SK-N-MC (cell line): ENCODE measurements at regions not wholly inside any gene's neighbourhood (a gene's known extent, or its start where the extent isn't known, plus 50 kb on each side); places are given as distances from the start of the nearest gene placed in this dataset.

Source experiments
- DNase-seq: peaks from one replicate; pipeline ENCODE4 v3.0.0-alpha.2; 2011; ENCODE audit warnings: low read depth, low spot score
- H3K27ac ChIP-seq: fragments of 200-600 bp; sonication (generic); 2 replicates; pipeline ENCODE4 v1.5.1; 2016; ENCODE audit warnings: mixed run types
- H3K36me3 ChIP-seq: fragments of 200-600 bp; sonication (generic); 2 replicates; pipeline ENCODE4 v1.6.1; 2017; ENCODE audit warnings: antibody characterized with exemption, low read length, mixed read lengths; ENCODE audit not compliant: insufficient read depth
- H3K4me3 ChIP-seq: fragments of 200-600 bp; sonication (generic); 2 replicates; pipeline ENCODE4 v1.5.1; 2016
- H3K9ac ChIP-seq: fragments of 200-600 bp; sonication (generic); 2 replicates; pipeline ENCODE4 v1.8.0; 2017; ENCODE audit warnings: mixed run types, mixed read lengths; ENCODE audit not compliant: insufficient read length
- H3K9me3 ChIP-seq: fragments of 200-600 bp; sonication (generic); 2 replicates; pipeline ENCODE4 v1.6.1; 2017; ENCODE audit warnings: low read depth, mild to moderate bottlenecking, antibody characterized with exemption, low read length, moderate library complexity, mixed read lengths
- EZH2 ChIP-seq: fragments of 200-600 bp; sonication (generic); IDR thresholded peaks from one replicate; pipeline ENCODE4 v1.6.1; 2017; ENCODE audit warnings: antibody characterized with exemption
- FOXP2 ChIP-seq: optimal IDR thresholded peaks from 2 replicates; pipeline ENCODE3; 2011; ENCODE audit warnings: mild to moderate bottlenecking, moderate library complexity; ENCODE audit not compliant: insufficient read depth; ENCODE audit errors: extremely low read length, control extremely low read depth
- POLR2AphosphoS5 ChIP-seq: IDR thresholded peaks from 2 replicates; pipeline ENCODE4 v1.6.1; 2012; ENCODE audit warnings: mild to moderate bottlenecking, low read depth, low read length, borderline replicate concordance

GRCh38 chr3:193910310-193910709 is 225.6 kb upstream of the HES1 start:
- Histone ChIP-seq H3K9ac (no peak overlapping the region), H3K27ac (no peak overlapping the region), H3K4me3 (no peak overlapping the region), H3K36me3 (no peaks in the 10 kb centered on the region), H3K9me3 (no peaks in the 10 kb centered on the region)
- DNase-seq: no peak
- no peak for TF ChIP-seq POLR2AphosphoS5
- no peak for TF ChIP-seq EZH2
- no peak for TF ChIP-seq FOXP2

- no peak overlapping the region for H3K27ac ChIP-seq
- DNase-seq: no peak
- H3K9me3 ChIP-seq: no peaks in the 10 kb centered on the region
- no peak for TF ChIP-seq POLR2AphosphoS5
- TF ChIP-seq EZH2: no peak
- H3K36me3 ChIP-seq: no peaks in the 10 kb centered on the region
- no peak overlapping the region for H3K4me3 ChIP-seq
- H3K9ac ChIP-seq: no peak overlapping the region
Observed at GRCh38 chr3:193910886-193911738, 224.8 kb upstream of the HES1 start.

DNA sequence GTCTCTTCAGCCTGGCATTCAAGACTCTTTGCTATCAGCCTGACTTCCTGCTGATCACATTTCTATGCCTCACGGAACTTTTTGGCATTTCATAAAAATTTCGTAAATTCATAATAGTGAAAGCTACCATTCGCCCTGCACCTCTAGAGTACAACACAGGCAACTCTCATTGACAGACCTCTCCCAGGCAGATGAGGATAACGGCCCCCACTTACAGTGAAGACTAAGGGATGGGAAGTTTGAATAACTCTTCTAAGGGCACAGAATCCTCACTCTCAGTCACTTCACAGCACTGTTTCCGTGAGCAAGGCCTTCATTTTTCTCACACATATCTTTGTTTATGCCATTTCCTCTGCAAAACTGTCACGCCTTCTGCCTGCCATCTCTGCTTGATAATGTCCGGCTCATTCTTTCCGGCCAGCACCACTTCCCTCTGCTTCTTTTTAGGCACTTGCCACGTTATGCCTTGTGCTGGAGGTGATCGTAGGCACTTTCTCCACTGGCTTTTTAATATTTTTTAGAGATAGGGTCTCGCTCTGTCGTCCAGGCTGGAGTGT is 224.1 kb upstream of the HES1 start:
- H3K36me3 ChIP-seq: no peaks in the 10 kb centered on the region
- H3K9me3 ChIP-seq: no peaks in the 10 kb centered on the region
- no peak for DNase-seq
- H3K4me3 ChIP-seq: no peak overlapping the region
- no peak overlapping the region for H3K9ac ChIP-seq
- no peak overlapping the region for H3K27ac ChIP-seq
- TF ChIP-seq EZH2 (no peak), FOXP2 (no peak), POLR2AphosphoS5 (no peak)

GRCh38 chr3:193912621-193913178 is 223.2 kb upstream of the HES1 start:
- H3K27ac ChIP-seq: no peak overlapping the region
- no peaks in the 10 kb centered on the region for H3K9me3 ChIP-seq
- no peak overlapping the region for H3K4me3 ChIP-seq
- H3K36me3 ChIP-seq: no peaks in the 10 kb centered on the region
- TF ChIP-seq EZH2 (no peak), FOXP2 (no peak), POLR2AphosphoS5 (no peak)
- DNase-seq: no peak
- no peak overlapping the region for H3K9ac ChIP-seq

DNA sequence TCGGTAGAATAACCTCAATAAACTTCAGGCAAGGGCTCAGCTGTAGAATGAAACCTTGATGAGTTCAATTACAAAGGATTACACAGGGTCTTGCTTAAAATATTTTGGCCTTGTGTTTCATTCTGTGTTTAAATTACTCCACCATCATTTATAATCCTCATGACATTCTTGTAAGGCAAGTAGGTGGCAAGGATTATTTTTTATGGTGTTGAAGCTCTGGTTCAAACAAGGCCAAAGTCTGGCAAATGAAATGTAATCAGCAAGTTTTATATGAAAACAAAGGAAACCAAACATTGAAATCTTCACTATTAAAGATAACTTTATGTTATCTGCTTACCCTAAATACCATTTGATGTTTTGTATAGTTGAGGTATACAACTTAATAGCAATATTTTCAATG is 221.3 kb upstream of the HES1 start:
- H3K4me3 ChIP-seq: no peak overlapping the region
- TF ChIP-seq EZH2 (no peak), POLR2AphosphoS5 (no peak), FOXP2 (no peak)
- no peak for DNase-seq
- no peaks in the 10 kb centered on the region for H3K9me3 ChIP-seq
- no peak overlapping the region for H3K27ac ChIP-seq
- H3K36me3 ChIP-seq: no peaks in the 10 kb centered on the region
- no peak overlapping the region for H3K9ac ChIP-seq

GRCh38 chr3:193915099-193915498 is 220.8 kb upstream of the HES1 start:
- no peak overlapping the region for H3K4me3 ChIP-seq
- no peak for DNase-seq

DNA sequence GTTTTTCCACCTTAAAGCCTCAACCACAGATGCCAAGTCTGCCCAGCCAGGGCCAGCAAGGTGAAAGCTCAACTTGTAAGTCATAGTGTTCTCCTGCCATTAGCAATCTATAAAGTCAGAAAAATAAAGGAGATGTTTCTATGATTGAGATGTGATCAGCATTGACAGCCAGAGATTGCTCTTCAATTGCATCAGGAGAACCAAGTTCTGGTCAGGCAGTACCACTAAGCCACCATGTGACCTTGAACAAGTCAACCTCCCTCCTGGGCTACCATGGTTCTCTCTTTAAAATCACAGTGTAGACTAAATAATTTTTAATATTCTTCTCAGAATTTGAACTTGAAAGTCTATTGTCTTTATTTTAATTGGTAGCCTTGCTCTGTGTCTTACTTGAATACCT is 220.3 kb upstream of the HES1 start:
- TF ChIP-seq POLR2AphosphoS5 (no peak), EZH2 (no peak), FOXP2 (no peak)
- H3K9ac ChIP-seq: no peak overlapping the region
- DNase-seq: no peak
- no peaks in the 10 kb centered on the region for H3K36me3 ChIP-seq
- no peak overlapping the region for H3K27ac ChIP-seq
- no peak overlapping the region for H3K4me3 ChIP-seq
- H3K9me3 ChIP-seq: no peaks in the 10 kb centered on the region

More at GRCh38 chr3:193915099-193915498, 220.8 kb upstream of the HES1 start:
- H3K9me3 ChIP-seq: no peaks in the 10 kb centered on the region
- no peaks in the 10 kb centered on the region for H3K36me3 ChIP-seq
- H3K9ac ChIP-seq: no peak overlapping the region
- H3K27ac ChIP-seq: no peak overlapping the region
- TF ChIP-seq EZH2 (no peak), FOXP2 (no peak), POLR2AphosphoS5 (no peak)

DNA sequence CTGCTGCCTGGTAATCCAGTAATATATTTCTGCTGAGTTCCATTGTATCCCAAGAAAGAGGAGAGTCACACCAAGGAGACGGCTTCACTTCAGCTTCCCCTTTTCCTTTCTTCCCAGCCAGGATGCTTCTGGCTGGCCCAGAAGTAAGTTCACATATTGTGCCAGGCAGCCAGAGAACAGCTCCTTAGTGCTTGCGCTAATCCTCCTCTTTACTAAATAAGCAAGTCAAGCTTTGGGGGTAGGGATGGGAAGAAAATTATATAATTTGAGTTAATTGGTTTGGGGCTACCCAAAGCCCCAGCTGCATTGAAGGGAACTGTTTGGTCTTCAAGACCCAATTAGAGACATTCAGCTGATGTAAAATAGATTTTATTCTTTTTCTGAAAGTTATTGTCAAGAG is 218.8 kb upstream of the HES1 start:
- Histone ChIP-seq H3K4me3 (no peak overlapping the region), H3K9me3 (no peaks in the 10 kb centered on the region), H3K27ac (no peak overlapping the region), H3K9ac (no peak overlapping the region), H3K36me3 (no peaks in the 10 kb centered on the region)
- TF ChIP-seq POLR2AphosphoS5 (no peak), EZH2 (no peak), FOXP2 (no peak)
- DNase-seq: no peak
